Ishikawa (cell line): ENCODE measurements at regions not wholly inside any gene's neighbourhood (a gene's known extent, or its start where the extent isn't known, plus 50 kb on each side); places are given as distances from the start of the nearest gene placed in this dataset.

ENCODE experiments used
- CEBPB ChIP-seq: IDR thresholded peaks from 2 replicates; pipeline ENCODE4 v1.6.1; 2012
- CREB1 ChIP-seq: IDR thresholded peaks from 2 replicates; pipeline ENCODE4 v1.6.1; 2012; ENCODE audit warnings: low read depth
- EGR1 ChIP-seq: IDR thresholded peaks from 2 replicates; pipeline ENCODE4 v1.6.1; 2012
- EP300 ChIP-seq: IDR thresholded peaks from 2 replicates; pipeline ENCODE4 v1.6.1; 2012; ENCODE audit warnings: borderline replicate concordance
- FOXM1 ChIP-seq: IDR thresholded peaks from 2 replicates; pipeline ENCODE4 v1.6.1; 2012; ENCODE audit warnings: low read depth, borderline replicate concordance
- MAX ChIP-seq: IDR thresholded peaks from 2 replicates; pipeline ENCODE4 v1.6.1; 2012
- NFIC ChIP-seq: IDR thresholded peaks from 2 replicates; pipeline ENCODE4 v1.6.1; 2012
- REST ChIP-seq: IDR thresholded peaks from 2 replicates; pipeline ENCODE4 v1.6.1; 2012; ENCODE audit warnings: low read depth, mild to moderate bottlenecking
- TAF1 ChIP-seq: IDR thresholded peaks from 2 replicates; pipeline ENCODE4 v1.6.1; 2012; ENCODE audit warnings: low read depth, mild to moderate bottlenecking
- TCF12 ChIP-seq: IDR thresholded peaks from 2 replicates; pipeline ENCODE4 v1.6.1; 2012; ENCODE audit warnings: low read depth
- TEAD4 ChIP-seq: IDR thresholded peaks from 2 replicates; pipeline ENCODE4 v1.6.1; 2012
- ZBTB7A ChIP-seq: IDR thresholded peaks from 2 replicates; pipeline ENCODE4 v1.6.1; 2012; ENCODE audit warnings: low read depth

DNA sequence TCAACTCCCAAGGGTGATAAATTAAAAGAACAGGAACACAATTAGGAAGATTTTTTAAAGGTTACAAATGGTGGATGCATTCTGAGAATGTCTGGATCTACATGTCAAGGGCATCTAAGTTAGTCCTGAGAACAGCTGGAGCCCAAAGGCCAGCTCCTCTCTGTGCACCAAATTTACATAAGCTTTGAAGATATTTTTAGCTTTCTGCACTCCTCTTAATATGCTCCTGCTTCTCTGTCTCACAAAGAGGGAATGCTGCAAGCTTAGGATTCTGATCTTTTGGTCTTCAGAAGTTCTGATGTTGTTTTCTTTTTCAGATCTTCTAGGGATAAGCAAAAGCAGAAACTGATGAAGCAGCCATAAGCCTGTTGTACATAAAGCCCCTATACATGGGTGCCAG lies 309.8 kb upstream of the NCAM1 start:
- no peak for TF ChIP-seq REST
- TF ChIP-seq ZBTB7A, result no peak
- no peak for TF ChIP-seq EGR1
- TF ChIP-seq FOXM1, result no peak
- no peak for TF ChIP-seq NFIC
- no peak for TF ChIP-seq CREB1
- TF ChIP-seq TCF12, result no peak
- no peak for TF ChIP-seq EP300
- TF ChIP-seq CEBPB, result no peak
- no peak for TF ChIP-seq MAX
- TF ChIP-seq TAF1, result no peak
- TF ChIP-seq TEAD4, result no peak
